ENCODE measurements at regions not wholly inside any gene's neighbourhood (a gene's known extent, or its start where the extent isn't known, plus 50 kb on each side); places are given as distances from the start of the nearest gene placed in this dataset.

- peak overlapping the region; percentile 46; the same call in 1 of the 2 replicates for H3K27ac Mint-ChIP-seq
- no peaks in the 10 kb centered on the region; the same call in 1 of the 2 replicates for H3K27me3 Mint-ChIP-seq (ENCODE audit: insufficient read depth)
- H3K4me3 Mint-ChIP-seq, result no peak overlapping the region
- no peaks in the 10 kb centered on the region for H3K36me3 Mint-ChIP-seq (ENCODE audit: low read depth)
- TF ChIP-seq, protein P1, sequence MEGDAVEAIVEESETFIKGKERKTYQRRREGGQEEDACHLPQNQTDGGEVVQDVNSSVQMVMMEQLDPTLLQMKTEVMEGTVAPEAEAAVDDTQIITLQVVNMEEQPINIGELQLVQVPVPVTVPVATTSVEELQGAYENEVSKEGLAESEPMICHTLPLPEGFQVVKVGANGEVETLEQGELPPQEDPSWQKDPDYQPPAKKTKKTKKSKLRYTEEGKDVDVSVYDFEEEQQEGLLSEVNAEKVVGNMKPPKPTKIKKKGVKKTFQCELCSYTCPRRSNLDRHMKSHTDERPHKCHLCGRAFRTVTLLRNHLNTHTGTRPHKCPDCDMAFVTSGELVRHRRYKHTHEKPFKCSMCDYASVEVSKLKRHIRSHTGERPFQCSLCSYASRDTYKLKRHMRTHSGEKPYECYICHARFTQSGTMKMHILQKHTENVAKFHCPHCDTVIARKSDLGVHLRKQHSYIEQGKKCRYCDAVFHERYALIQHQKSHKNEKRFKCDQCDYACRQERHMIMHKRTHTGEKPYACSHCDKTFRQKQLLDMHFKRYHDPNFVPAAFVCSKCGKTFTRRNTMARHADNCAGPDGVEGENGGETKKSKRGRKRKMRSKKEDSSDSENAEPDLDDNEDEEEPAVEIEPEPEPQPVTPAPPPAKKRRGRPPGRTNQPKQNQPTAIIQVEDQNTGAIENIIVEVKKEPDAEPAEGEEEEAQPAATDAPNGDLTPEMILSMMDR (IDR thresholded peaks at IDR 0.05), result no peak
- H3K4me1 Mint-ChIP-seq (ENCODE audit: low read depth), result peaks cover 23% of the 10 kb centered on the region
- no peak for DNase-seq
- no peaks in the 10 kb centered on the region for H3K9me3 Mint-ChIP-seq
Measured at GRCh38 chr13:64930636-64931035, 2299.5 kb downstream of the PCDH9 start.

DNA sequence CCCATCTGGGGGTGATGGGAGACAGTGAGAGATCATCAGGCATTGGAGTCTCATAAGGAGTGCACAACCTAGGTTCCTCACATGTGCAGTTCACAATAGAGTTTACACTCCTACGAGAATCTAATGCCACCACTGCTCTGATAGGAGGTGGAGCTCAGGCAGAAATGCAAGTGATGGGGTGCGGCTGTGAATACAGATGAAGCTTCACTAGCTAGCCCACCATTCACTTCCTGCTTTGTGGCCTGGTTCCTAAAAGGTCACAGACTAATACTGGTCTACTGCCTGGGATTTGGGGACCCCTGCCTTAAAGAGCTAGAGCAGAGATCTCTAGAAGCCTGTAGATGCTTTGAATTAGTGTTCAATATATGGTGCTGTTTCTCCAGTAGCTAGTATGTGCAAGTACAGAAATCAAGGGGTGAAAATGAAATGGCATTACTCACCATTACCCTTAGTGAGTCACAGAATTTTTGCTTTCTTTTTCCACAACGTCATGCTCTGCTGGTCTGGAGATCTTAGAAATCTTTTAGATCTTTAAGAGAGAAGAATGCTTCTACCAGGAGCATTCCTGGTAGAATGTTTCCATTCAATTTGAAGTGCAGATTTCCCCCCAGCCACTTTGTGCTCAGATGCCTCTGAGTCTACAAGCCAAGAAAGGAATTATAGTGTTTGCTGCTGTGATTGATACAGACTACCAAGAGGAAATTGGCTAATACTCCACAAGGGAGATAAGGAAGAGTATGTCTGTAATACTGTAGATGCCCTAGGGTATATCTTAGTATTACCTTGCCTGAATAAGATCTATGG is 2301.2 kb downstream of the PCDH9 start:
- H3K27ac Mint-ChIP-seq, result peak overlapping the region; percentile 83
- H3K36me3 Mint-ChIP-seq (ENCODE audit: low read depth), result no peaks in the 10 kb centered on the region
- H3K4me3 Mint-ChIP-seq, result peak overlapping the region; percentile 39
- peaks cover 23% of the 10 kb centered on the region for H3K4me1 Mint-ChIP-seq (ENCODE audit: low read depth)
- H3K9me3 Mint-ChIP-seq, result no peaks in the 10 kb centered on the region
- H3K27me3 Mint-ChIP-seq (ENCODE audit: insufficient read depth), result no peaks in the 10 kb centered on the region; the same call in 1 of the 2 replicates
- TF ChIP-seq, protein P1 (IDR thresholded peaks at IDR 0.05), result no peak
- peak; percentile 88 for DNase-seq

- DNase-seq, result no peak
- Mint-ChIP-seq H3K36me3 (ENCODE audit: low read depth) (no peaks in the 10 kb centered on the region), H3K27me3 (ENCODE audit: insufficient read depth) (peaks cover 1% of the 10 kb centered on the region), H3K9me3 (no peaks in the 10 kb centered on the region), H3K4me1 (ENCODE audit: low read depth) (peaks cover 23% of the 10 kb centered on the region), H3K27ac (no peak overlapping the region), H3K4me3 (no peak overlapping the region)
- TF ChIP-seq, protein P1 (IDR thresholded peaks at IDR 0.05), result no peak
Measured at GRCh38 chr13:64925727-64926126, 2304.4 kb downstream of the PCDH9 start.

- TF ChIP-seq, protein P1 (IDR thresholded peaks at IDR 0.05), result no peak
- DNase-seq, result no peak
- H3K36me3 Mint-ChIP-seq (ENCODE audit: low read depth), result no peaks in the 10 kb centered on the region
- peaks cover 1% of the 10 kb centered on the region for H3K27me3 Mint-ChIP-seq (ENCODE audit: insufficient read depth)
- H3K9me3 Mint-ChIP-seq, result no peaks in the 10 kb centered on the region
- no peak overlapping the region for H3K4me3 Mint-ChIP-seq
- H3K4me1 Mint-ChIP-seq (ENCODE audit: low read depth), result peaks cover 23% of the 10 kb centered on the region
- H3K27ac Mint-ChIP-seq, result no peak overlapping the region
Measured at GRCh38 chr13:64925284-64925683, 2304.9 kb downstream of the PCDH9 start.

GRCh38 chr13:64924401-64924800 is 2305.7 kb downstream of the PCDH9 start:
- Mint-ChIP-seq H3K9me3 (no peaks in the 10 kb centered on the region), H3K36me3 (ENCODE audit: low read depth) (no peaks in the 10 kb centered on the region), H3K27me3 (ENCODE audit: insufficient read depth) (peaks cover 1% of the 10 kb centered on the region; the same call in 1 of the 2 replicates), H3K4me1 (ENCODE audit: low read depth) (peaks cover 15% of the 10 kb centered on the region), H3K4me3 (no peak overlapping the region), H3K27ac (no peak overlapping the region)
- TF ChIP-seq, protein P1 (IDR thresholded peaks at IDR 0.05), result no peak
- no peak for DNase-seq
